HFFc6 (cell line): ENCODE measurements at regions not wholly inside any gene's neighbourhood (a gene's known extent, or its start where the extent isn't known, plus 50 kb on each side); places are given as distances from the start of the nearest gene placed in this dataset.

Experiments used
- DNase-seq: peaks from one replicate; pipeline ENCODE4 v3.0.0-alpha.2; 2018
- H3K27ac Mint-ChIP-seq: 2 replicates; pipeline ENCODE4 v1.8.0; 2020; ENCODE audit warnings: mild to moderate bottlenecking, mixed read lengths
- H3K27me3 Mint-ChIP-seq: 2 replicates; pipeline ENCODE4 v1.8.0; 2021; ENCODE audit warnings: mild to moderate bottlenecking, moderate library complexity, mixed read lengths; ENCODE audit not compliant: insufficient read depth
- H3K36me3 Mint-ChIP-seq: 2 replicates; pipeline ENCODE4 v1.8.0; 2021; ENCODE audit warnings: low read depth, mixed read lengths
- H3K4me1 Mint-ChIP-seq: 2 replicates; pipeline ENCODE4 v1.8.0; 2020; ENCODE audit warnings: low read depth, mixed read lengths
- H3K4me3 Mint-ChIP-seq: 2 replicates; pipeline ENCODE4 v1.8.0; 2020; ENCODE audit warnings: mild to moderate bottlenecking, moderate library complexity, mixed read lengths
- H3K9me3 Mint-ChIP-seq: 2 replicates; pipeline ENCODE4 v1.8.0; 2020; ENCODE audit warnings: mild to moderate bottlenecking, mixed read lengths
- TF ChIP-seq, protein P1 (sequence below): fragments of 200-600 bp; sonication (generic); IDR thresholded peaks from 2 replicates; pipeline ENCODE4 v1.5.0; 2021; ENCODE audit warnings: antibody characterized with exemption, mild to moderate bottlenecking

GRCh38 chr2:138107288-138107687 lies 143.0 kb downstream of the HNMT start:
- no peak for DNase-seq
- Mint-ChIP-seq H3K27ac (no peak overlapping the region), H3K4me3 (no peak overlapping the region), H3K27me3 (no peaks in the 10 kb centered on the region; the same call in 1 of the 2 replicates), H3K4me1 (no peaks in the 10 kb centered on the region; the same call in 1 of the 2 replicates), H3K36me3 (no peaks in the 10 kb centered on the region), H3K9me3 (no peaks in the 10 kb centered on the region; the same call in 1 of the 2 replicates)
- TF ChIP-seq, protein P1, sequence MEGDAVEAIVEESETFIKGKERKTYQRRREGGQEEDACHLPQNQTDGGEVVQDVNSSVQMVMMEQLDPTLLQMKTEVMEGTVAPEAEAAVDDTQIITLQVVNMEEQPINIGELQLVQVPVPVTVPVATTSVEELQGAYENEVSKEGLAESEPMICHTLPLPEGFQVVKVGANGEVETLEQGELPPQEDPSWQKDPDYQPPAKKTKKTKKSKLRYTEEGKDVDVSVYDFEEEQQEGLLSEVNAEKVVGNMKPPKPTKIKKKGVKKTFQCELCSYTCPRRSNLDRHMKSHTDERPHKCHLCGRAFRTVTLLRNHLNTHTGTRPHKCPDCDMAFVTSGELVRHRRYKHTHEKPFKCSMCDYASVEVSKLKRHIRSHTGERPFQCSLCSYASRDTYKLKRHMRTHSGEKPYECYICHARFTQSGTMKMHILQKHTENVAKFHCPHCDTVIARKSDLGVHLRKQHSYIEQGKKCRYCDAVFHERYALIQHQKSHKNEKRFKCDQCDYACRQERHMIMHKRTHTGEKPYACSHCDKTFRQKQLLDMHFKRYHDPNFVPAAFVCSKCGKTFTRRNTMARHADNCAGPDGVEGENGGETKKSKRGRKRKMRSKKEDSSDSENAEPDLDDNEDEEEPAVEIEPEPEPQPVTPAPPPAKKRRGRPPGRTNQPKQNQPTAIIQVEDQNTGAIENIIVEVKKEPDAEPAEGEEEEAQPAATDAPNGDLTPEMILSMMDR = no peak

GRCh38 chr2:138110453-138111083 lies 146.3 kb downstream of the HNMT start:
- H3K27me3 Mint-ChIP-seq = no peaks in the 10 kb centered on the region; the same call in 1 of the 2 replicates
- H3K36me3 Mint-ChIP-seq = no peaks in the 10 kb centered on the region
- H3K9me3 Mint-ChIP-seq = no peaks in the 10 kb centered on the region; the same call in 1 of the 2 replicates
- no peaks in the 10 kb centered on the region; the same call in 1 of the 2 replicates for H3K4me1 Mint-ChIP-seq
- no peak for DNase-seq
- H3K4me3 Mint-ChIP-seq = no peak overlapping the region
- H3K27ac Mint-ChIP-seq = no peak overlapping the region
- TF ChIP-seq, protein P1 = no peak

DNA sequence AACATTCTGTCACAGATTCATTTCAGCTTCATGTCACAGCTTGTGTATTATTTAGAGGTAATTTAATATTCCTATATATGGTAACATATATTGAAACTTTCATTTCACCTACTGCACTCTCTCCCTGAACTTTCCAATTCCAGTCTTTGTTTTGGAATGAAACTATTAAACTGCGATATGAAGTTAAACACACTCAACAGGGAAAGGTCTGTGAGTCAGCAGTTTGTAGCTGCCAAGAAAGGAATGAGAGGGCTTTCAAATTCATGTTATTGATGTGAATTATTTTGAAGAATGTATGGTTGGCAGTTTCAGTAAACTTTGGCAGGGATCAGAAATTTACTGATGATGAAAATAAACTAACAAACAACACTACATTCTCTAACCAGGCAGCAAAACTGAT lies 148.3 kb downstream of the HNMT start:
- no peaks in the 10 kb centered on the region for H3K27me3 Mint-ChIP-seq
- H3K4me1 Mint-ChIP-seq = no peaks in the 10 kb centered on the region
- no peaks in the 10 kb centered on the region; the same call in 1 of the 2 replicates for H3K9me3 Mint-ChIP-seq
- TF ChIP-seq, protein P1 = no peak
- H3K4me3 Mint-ChIP-seq = no peak overlapping the region
- DNase-seq = no peak
- no peak overlapping the region for H3K27ac Mint-ChIP-seq
- H3K36me3 Mint-ChIP-seq = no peaks in the 10 kb centered on the region

GRCh38 chr2:138113871-138114525 lies 149.7 kb downstream of the HNMT start:
- TF ChIP-seq, protein P1 = no peak
- no peaks in the 10 kb centered on the region for H3K4me1 Mint-ChIP-seq
- no peaks in the 10 kb centered on the region; the same call in 1 of the 2 replicates for H3K9me3 Mint-ChIP-seq
- DNase-seq = no peak
- no peak overlapping the region for H3K4me3 Mint-ChIP-seq
- H3K27me3 Mint-ChIP-seq = peaks cover 5% of the 10 kb centered on the region; the same call in 1 of the 2 replicates
- no peaks in the 10 kb centered on the region for H3K36me3 Mint-ChIP-seq
- H3K27ac Mint-ChIP-seq = no peak overlapping the region

DNA sequence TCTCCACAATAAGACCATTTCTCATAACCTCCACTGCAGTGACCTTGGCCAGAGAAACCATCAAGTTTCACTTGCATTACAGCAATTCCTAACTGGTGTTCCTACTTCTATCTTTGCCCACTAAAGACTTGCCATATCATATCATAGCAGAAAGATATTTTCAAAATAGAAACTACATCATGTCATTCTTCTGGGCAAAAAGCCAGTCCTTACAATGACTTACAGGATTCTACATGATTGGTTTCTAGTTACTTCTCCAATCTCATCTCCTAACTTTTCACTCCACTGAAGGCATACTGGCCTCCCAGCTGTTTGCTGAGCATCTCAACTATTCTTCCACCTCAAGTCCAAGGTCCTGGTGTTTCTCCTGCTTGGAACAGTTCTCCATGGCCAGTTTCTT lies 151.4 kb downstream of the HNMT start:
- DNase-seq = no peak
- H3K27me3 Mint-ChIP-seq = peaks cover 5% of the 10 kb centered on the region; the same call in 1 of the 2 replicates
- no peaks in the 10 kb centered on the region for H3K36me3 Mint-ChIP-seq
- TF ChIP-seq, protein P1 = no peak
- no peak overlapping the region for H3K4me3 Mint-ChIP-seq
- no peaks in the 10 kb centered on the region for H3K4me1 Mint-ChIP-seq
- H3K27ac Mint-ChIP-seq = no peak overlapping the region
- no peaks in the 10 kb centered on the region; the same call in 1 of the 2 replicates for H3K9me3 Mint-ChIP-seq
